Heart left ventricle (tissue), 13 donors: ENCODE measurements at regions not wholly inside any gene's neighbourhood (a gene's known extent, or its start where the extent isn't known, plus 50 kb on each side); places are given as distances from the start of the nearest gene placed in this dataset.

Experiments used
- CTCF ChIP-seq, 12 donors: fragments of 200-600 bp; sonication (generic) in 4 of 12; IDR thresholded peaks; one replicate each; pipeline versions ENCODE4 v1.5.0 to v1.8.0; 2018 to 2022; ENCODE audit warnings: antibody characterized with exemption in 12 of 12, mild to moderate bottlenecking in 5 of 12
- POLR2A ChIP-seq, 2 donors: fragments of 450-650 bp; IDR thresholded peaks; one replicate each; pipeline ENCODE4 v1.6.1; 2017; ENCODE audit warnings: antibody characterized with exemption in 2 of 2, mild to moderate bottlenecking in 2 of 2, moderate library complexity in 2 of 2
- donor health status: ischemic (EF 13 %, LVEDD 7.1; RV severe dilation, severe dysfunction).
- donor health status: DM: no; HTN: yes; CAD: no.
- donor health status: DM: no; HTN: no; CAD: no.
- donor health status: ischemic (EF 25% LVEDD 6.9; RV normal size, moderate dysfunction).
- donor health status: ischemic (EF 25% LVEDD 5.7; RV mildly dilated, moderate dysfunction).
- donor health status: ischemic (EF 35%, LVEDD 5.7; RV mildly dilated, moderate dysfunction).
- donor health status: nonischemic (EF 11% LVEDD 7.7; RV severe dilation, severe dysfunction).
- donor health status: DM: yes; HTN: yes; CAD: no.
- donor health status: PGD.
- donor health status: ischemic (EF 29% LVEDD 5.4; RV normal size, mild dysfunction).
- donor health status: nonischemic (EF 23%, LVEDD 6.1; RV moderate dilation, normal function).

- TF ChIP-seq CTCF (IDR thresholded peaks at IDR 0.05) (no peak), POLR2A (IDR thresholded peaks at IDR 0.05) (no peak)
Observed at GRCh38 chr13:76035711-76036110, 399.6 kb downstream of the LMO7 start.
